EL (cell line): ENCODE measurements at regions not wholly inside any gene's neighbourhood (a gene's known extent, or its start where the extent isn't known, plus 50 kb on each side); places are given as distances from the start of the nearest gene placed in this dataset.
A peak's percentile ranks its signal among the peaks of the same experiment; 100 is the strongest.

Experiments used
- DNase-seq: peaks from one replicate; pipeline ENCODE4 v3.0.0-alpha.2; 2016

DNA sequence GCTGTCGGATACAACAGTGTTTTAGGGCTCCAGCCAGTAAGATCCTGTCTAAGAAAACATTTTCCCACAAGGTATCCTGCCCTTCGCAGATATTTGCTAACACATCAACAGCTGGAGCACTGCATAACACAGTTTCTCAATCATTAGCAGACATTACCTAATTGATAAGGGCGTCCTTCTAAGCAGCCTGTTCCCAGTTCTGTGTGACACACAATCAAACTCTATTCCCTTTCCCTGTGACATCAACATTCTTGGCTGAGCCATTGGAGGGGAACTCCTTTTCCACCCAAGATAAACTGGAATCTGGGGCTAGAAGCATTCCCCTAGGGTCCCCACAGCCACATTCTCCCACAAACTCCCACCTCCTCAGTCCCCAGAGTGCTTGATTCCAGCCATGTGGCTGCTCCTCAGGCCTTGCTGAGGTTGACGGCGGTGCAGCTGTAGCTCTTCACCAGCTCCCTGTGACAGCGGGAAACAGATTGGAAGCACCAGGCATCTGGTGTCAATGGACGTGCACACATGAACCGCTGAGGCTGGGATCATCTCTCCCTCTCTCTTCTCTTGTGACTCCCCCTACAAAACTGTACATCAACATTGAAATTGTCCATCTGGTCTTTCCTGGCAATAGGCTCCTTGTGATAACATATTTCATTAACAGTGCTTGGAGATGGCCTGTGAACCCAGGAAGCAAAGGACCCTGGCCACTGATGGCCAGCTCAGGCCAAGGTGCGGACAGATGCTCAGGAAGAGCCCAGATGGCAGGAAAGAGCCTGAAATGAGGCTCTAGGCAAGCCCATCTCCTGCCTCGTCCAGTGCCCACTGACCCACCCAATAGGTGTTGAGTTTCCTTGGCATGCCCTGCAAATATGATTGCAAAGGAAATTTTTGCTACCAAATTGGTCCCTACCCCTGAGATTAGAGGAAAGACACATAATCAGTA is 131.1 kb upstream of the TBX20 start:
- no peak for DNase-seq

DNA sequence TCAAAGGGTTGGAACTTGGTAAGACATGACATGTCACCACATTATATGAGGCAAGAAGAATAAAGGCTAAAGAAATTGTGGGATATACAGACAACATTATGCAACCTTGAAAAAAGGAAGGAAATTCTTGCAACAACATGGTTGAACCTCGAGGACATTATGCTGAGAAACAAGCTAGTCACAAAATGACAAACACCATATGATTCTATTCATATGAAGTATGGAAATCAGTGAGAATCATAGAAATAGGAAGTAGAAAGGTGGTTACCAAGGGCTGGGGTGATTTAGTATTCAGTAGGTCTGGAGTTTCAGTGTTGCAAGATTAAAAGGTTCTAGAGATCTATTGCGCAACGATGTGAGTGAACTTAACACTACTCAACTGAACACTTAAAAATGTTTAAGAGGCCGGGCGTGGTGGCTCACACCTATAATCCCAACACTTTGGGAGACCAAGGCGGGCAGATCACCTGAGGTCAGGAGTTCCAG is 126.9 kb upstream of the TBX20 start:
- no peak for DNase-seq

DNA sequence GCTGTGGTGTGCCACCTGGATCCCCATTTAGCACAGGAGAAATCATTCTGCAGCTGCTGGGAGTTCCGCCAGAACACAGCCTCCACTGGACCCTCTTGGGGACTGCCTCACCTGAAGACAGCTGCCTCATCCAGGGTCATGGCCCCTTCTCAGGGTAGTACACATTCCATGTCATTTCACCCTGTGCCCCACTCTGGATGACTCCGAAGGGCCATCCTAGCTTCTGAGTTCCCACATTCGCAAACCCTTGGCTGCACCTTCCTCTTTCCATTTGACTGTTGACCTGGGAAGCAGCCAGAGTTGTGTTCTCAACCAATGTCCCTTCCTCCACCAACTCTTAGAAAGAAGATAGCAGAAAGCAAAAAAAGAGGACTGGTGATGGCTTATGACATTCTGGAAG is 125.6 kb upstream of the TBX20 start:
- DNase-seq, result no peak

DNA sequence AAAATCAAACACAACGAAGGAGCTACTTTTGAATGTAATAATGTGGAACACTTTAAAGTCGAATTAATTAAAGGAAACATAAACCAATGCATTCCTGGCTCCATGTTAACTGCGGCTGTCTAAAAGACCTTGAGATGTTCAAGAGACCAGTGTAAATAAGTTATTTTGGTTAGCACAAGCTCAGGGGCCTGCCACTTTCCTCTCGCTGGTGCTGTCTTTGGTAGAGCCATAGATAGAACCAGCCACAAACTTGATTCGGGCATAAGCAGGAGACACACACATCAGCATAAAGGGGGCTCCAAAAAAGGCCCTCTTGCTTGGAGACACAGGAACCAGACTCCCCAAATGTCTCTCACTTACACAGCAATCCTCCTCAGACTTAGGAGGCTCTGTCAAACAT is 121.6 kb upstream of the TBX20 start:
- no peak for DNase-seq

DNA sequence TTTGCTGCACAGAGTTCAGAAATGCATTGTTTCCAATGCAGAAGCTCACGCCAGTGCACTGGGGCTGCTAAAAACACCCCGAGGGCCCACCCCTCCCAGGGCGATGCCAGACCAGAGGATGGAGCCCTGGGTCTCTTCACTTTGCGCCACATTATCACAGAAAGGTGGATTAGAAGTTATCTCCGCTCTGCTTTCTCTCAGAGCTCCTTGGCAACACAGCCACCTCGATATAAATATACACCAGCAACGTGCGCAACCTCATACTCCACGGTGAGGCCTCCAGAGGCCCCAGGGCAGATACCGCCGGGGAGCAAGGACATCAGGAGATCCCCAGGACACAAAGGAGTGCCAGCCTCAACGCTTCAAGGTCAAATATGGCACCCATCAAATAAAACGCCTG is 121.0 kb upstream of the TBX20 start:
- no peak for DNase-seq

DNA sequence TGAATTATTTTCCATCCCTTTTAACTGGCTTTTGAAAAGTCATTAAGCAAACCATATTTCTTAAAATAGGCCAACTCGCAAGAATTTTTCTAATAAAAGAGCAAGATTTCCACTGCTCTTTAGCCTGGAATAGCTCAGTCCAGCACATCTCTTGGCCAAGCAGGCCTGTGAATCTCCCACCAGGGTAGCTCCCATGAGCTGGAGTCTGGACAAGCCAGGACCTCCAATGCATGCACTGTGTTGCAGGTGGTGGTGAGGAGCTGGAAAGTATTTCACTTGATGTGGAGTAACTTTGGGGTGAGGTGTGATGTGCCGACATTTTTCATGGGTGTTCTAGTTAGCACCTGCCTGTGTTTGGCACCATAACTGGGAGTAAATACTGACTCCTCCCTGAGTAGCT is 117.3 kb upstream of the TBX20 start:
- no peak for DNase-seq

DNA sequence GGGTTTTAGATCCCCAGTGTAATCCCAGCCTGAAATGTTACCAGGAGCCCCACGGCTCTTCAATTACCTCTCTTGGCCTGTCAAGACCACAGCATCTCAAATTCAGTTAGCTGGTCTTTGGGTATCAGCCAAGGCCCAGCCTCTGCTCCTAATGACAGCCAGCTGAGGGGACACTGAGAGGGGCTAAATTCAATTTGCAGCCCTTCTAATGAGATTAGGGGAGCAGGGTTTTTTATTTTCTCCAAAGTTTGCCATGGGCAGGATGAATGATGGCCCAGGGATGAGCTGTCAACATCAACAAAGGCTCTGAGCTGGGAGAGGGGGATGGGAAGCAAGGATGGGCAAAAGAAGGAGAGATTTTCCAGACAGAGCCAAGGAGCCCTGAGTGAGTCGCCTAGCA is 116.8 kb upstream of the TBX20 start:
- DNase-seq, result no peak

DNA sequence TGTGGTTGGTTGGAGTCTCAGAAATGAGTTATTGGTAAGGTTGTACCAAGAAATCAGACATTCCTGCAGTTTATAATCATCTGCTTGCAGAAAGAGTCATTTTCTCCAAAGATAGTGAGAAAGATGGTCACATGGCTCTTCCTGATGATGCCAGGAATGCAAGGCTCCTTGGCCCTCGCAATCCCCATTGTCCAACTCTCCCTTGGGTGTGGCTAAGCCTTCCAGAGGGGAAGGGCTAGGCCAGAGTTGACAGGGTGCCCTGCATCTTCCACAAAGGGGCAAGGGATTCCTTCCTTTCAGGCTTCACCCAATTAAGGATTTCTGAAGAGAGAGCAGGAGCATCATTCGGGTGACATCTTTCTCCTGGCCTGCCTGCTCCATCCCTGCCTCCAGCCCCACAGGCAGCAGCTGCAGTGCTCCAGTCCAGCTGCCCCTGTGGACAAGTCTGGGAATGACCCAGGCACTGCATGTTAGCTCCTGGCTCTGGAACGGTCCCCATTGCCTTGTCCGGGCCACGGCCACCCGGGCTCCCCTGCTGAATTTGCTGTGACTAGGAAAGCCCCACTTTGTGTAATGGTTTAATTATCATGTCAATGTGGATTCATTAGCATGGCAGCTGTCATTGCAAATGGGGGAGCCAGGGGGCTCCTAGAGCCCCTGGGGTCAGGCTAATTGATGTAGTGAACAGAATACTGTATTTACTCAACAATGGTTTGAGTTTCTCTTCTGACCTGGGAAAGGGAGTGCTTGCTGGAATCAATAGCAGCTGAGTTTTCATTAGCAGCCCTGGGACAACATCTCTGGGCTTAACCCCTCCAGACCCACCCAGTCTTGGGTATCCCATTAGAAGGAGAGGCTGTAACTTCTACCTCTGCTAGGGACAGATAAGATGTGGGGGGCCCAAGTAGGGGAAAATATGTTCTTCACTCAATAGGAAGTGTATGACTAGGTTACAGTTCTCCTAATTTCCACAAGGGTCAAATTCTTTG is 112.6 kb upstream of the TBX20 start:
- peak; percentile 10 for DNase-seq

DNA sequence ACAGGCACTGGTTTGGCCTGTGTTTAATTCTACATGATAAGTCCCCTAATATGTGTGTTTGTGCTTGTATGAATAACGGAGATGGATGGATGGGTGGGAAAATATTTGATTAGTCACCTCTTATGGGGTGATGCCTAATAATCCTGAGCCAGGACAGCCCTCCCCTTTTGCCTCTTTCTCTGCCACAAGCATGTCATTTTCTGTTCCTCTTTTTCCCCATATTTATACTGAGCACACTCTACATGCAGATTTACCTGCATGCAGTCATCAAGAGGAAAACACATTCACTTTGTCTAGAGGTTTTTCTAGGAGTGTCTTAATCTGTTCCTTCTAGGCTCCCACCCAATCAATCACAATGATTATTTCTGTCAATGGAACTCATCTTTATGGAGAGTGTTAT is 111.6 kb upstream of the TBX20 start:
- no peak for DNase-seq

DNA sequence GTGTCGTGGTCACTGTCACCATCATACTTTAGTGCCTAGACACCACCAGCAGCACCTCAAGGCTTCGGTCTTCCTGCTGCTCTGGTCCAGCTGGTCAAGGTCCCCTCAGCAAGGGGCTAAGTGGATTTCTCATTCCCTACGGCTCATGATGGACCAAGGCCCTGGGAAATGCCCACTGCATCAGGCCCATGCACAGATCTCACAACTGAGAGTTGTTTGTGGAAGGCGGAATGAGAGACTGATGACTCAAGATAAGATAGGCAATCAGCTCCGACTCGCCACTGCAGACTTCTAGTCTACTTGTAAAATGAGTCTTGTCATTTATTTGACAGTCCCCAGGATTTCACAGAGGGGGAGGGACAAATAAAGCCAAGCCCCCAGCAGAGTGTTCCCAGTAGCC is 108.4 kb upstream of the TBX20 start:
- DNase-seq, result no peak

DNA sequence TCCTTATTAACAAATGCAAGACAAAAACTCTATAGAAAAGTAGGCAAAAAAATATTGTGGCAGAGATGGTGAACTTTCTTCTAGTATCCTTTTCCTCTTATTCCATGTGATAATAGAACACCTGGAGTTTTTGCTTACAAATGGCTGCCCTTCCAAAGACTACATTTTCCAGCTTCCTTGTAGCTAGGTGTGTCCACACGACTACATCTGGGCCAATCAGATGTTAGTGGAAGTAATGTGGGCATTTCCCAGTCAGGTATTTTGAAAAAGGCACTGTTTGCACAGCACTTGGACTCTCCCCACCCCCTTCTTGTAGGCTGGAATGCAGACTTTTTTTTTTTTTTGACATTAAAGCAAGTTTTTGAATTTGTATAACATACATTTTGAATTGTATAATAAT is 105.5 kb upstream of the TBX20 start:
- DNase-seq, result no peak

DNA sequence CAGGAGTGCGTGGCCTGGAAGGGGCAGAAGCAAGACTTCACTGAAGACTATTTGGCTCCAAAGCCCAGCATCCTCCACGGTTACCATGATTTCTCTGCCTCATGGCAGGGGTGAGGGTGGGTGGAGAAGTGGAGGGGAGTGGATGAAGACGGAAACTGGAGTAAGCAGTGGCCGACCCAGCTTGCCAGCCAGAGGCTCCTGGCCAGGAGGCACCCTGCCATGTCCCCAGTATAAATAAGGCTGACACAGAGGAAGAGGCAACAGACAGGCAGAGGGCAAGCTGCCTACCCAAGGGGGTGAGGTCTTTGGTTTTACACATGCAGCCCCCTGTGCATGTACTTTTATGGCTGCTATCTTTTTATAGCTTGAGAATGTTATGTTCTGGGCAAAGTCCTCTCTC is 102.6 kb upstream of the TBX20 start:
- DNase-seq, result no peak

DNA sequence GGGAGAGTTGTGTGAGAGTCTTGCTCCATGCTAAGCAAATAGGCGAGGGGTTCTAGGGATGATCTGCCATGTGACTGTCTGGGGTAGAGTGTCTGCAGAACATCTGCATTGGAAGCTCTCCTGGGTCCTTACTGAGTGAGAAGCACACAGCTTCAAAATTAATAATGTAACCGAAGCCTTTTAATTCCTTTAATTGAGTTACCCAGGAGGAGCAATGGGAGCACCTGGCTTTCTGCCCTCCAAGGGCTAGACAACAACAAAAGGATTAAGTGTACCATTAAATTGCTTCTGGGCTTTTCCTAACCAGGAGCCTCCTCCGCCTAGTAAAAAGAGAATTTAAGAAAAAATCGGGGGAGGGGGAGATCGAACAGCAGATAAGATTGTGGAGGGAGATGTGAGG is 102.0 kb upstream of the TBX20 start:
- no peak for DNase-seq

DNA sequence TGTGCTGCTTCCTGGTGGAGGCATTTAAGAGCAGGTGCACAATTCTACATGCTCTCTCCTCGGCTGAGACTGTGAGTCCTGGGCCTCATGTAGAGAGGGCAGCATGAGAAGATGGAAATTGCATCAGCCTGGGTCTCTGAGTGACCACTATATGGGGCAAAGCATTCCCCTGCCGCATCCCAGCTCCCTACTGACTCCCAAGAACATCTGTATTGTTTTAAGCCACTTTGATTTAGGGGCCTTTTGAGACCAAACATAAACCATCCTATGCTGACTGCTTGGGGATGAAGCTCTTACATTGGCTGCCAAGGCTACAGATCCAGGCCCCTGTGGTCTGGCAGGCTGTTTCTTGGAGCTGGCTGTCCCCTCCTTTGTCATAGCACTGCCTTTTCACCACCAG is 101.3 kb upstream of the TBX20 start:
- DNase-seq, result no peak

DNA sequence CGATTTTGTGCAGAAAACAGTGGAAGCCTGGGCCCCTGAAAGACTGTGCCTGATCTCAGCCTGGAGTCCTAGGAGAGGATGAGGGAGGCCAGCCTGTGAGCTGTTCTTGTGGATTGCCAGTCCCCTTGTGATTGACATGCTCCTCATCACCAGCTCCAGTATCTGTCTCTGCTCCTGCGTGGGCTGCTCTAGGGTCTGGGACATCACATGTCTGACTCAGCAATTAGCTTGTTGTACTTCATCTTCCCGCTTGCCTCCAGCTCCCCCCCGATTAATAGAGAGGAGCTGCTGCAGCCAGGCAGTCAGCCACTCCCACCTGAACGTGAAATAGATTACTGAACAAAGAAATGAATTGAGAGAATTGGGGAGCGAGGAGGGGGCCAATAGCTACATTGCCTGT is 99.6 kb upstream of the TBX20 start:
- DNase-seq, result no peak

DNA sequence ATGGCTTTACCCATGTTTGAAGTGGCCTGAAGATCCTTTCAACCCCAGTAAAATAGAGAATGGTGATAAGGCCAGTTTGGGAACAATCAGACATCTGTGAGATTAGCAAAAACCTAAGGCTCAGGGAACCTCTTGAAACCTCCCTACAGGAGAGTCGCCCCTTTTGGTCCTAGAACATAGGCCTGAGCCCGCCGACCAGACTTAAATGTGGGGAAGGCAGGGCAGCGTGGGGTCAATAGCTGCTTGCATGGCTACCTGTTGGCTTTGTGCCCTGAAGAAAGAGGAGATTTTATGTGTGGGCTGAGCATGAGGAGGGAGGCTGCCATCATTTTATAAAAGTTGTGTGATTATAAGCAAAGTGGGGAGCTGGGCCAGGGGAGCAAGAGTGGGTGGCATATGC is 97.6 kb upstream of the TBX20 start:
- DNase-seq, result no peak

DNA sequence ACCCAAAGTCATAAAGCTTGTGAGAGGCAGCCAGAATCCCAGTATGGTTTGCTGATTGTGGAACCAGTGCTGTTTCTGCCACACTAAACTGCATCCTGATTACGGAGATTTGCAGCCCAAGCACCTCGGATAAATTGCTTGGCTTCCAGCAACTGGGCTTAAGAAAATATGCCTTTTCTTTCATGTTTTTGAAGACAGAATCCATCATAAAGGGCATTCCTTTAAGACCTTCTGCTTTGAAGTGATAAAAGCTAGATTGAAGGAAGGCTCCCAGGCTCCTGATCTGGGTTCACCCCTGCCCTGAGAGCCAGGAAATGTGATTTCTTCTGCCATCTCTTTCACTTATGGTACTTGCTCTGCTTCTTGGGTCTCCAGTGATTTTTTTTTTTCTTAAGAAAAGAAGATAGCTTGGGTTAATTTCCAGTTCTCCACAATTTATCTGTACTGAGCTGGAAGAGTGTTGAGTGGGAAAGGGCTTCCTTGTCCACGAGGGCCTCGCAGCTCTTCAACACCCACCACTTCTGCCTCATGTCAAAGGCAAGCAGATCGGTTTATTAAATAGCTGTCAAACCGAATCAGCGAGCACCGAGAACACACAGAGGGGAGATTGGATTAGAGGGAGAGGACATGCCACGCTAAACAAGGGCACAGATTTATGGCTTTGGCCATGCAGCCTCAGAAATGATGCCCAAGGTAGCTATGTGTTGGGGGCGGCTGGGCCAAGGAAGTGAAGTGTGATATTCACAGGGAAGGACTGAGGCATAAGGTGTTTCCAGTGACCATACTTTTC is 94.9 kb upstream of the TBX20 start:
- no peak for DNase-seq

DNA sequence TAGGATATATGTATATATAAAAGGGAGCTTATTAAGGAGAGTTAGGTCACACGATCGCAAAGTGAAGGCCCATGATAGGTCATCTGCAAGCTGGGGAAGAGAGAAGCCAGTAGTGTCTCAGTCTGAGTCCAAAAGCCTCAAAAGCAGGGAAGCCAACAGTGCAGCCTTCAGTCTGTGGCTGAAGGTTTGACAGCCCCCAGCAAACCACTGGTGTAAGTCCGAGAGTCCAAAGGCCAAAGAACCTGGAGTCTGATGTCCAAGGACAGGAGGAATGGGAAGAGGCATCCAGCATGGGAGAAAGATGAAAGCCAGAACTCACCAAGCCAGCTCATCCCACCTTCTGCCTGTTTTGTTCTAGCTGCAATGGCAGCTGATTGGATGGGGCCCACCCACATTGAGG is 88.9 kb upstream of the TBX20 start:
- DNase-seq, result no peak

DNA sequence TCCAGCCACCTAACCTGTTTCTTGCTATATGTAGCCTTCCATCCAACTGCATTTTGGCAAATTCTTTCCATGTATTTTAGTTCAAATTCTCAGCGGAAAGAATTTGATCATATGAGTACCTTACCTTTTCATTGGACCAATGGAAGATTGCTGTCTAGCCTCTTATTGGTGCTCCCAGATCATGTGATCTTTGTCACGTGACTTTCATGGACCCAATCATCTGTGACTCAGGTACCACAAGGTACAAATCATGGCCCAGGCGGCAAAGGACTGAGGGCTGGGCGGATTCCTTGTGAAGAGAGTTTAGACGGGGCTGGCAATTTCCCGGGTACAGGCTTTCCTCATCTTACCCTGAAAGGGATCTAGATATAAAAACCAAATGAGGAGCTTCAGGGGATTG is 85.9 kb upstream of the TBX20 start:
- no peak for DNase-seq

DNA sequence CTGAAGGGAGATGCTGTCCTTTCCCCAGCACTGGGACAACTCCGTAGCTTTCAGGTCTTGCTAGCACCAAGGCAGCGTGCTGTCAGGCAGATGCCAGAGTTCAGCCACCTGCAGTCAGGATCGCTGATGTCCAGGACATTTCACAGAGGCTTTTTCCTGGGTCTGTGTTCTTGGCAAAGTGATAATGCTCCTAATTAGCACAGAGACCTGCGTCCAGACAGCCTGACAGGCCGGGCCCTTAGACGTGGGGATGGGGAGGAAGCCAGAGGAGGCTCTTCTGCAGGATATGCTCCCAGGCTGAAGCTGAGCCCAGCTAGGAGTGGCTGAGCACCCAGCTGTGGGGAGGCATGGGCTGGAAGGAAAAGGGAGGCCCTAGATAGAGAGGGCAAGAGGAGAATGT is 82.5 kb upstream of the TBX20 start:
- DNase-seq, result no peak

DNA sequence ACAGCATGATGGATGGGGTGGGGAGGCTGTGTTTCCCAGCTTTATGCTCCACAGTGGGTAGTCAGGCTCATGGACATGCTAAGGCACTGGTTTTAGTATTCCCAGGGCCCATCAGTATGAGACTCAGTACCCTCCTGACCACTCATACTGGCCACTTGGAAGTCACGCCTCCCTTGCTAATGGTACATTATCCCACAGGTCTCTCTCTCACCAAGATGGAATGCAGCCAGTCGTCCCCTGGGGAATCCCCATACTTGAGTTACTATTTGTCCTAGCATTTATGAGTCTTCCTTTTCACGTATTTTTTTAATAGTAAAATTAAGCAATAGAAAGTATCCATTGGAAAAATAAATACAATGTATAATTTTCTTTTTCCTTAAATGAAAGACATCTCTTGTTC is 80.6 kb upstream of the TBX20 start:
- DNase-seq, result peak; percentile 62

DNA sequence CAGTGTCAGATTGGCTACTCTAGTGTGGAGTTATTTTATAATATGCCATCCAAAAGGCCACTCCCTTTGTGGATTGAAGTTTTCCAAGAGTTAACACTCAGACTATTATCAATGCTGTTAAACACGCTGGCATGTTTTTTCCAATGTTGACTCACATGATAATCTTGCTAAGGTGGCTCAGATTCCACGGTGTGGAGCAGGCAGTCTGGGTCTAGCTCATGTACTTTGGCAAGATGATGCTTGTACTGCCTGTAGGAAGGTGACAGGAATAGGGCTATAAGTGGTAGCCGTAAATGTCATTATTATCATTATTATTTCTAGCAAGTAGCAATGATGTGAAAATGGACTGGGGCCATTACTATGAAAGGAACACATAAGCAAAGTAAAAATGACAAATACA is 79.4 kb upstream of the TBX20 start:
- DNase-seq, result no peak
